Hematopoietic multipotent progenitor cell (in vitro differentiated cells): ENCODE measurements at regions not wholly inside any gene's neighbourhood (a gene's known extent, or its start where the extent isn't known, plus 50 kb on each side); places are given as distances from the start of the nearest gene placed in this dataset.

Experiments
- DNase-seq, 3 donors: peaks; one replicate each; pipeline ENCODE4 v3.0.0-alpha.2; 2011 to 2015; ENCODE audit warnings: low read depth in 2 of 3, low spot score in 2 of 3

GRCh38 chr14:100658181-100658886 lies 68.4 kb upstream of the DLK1 start:
- no peak for DNase-seq

- DNase-seq = no peak
These were observed 67.2 kb upstream of the DLK1 start for GRCh38 chr14:100659345-100660001.

- no peak for DNase-seq
These were observed 66.2 kb upstream of the DLK1 start for GRCh38 chr14:100660498-100660881.

GRCh38 chr14:100660882-100661635 lies 65.6 kb upstream of the DLK1 start:
- DNase-seq = no peak

GRCh38 chr14:100662879-100663760 lies 63.6 kb upstream of the DLK1 start:
- DNase-seq = peak in 2 of 3 donors; percentile 75 to 89

GRCh38 chr14:100663761-100664052 lies 63.0 kb upstream of the DLK1 start:
- DNase-seq = no peak

GRCh38 chr14:100664231-100664630 lies 62.5 kb upstream of the DLK1 start:
- no peak for DNase-seq

GRCh38 chr14:100664841-100665510 lies 61.7 kb upstream of the DLK1 start:
- no peak for DNase-seq

GRCh38 chr14:100665511-100666032 lies 61.1 kb upstream of the DLK1 start:
- DNase-seq = no peak

- DNase-seq = no peak
These were observed 60.3 kb upstream of the DLK1 start for GRCh38 chr14:100666403-100666802.

GRCh38 chr14:100666851-100667250 lies 59.8 kb upstream of the DLK1 start:
- DNase-seq = no peak

GRCh38 chr14:100667656-100668055 lies 59.0 kb upstream of the DLK1 start:
- DNase-seq = no peak

- DNase-seq = no peak
These were observed 58.3 kb upstream of the DLK1 start for GRCh38 chr14:100668352-100668751.

- peak in 1 of 3 donors; percentile 59 for DNase-seq
These were observed 57.7 kb upstream of the DLK1 start for GRCh38 chr14:100669011-100669412.

GRCh38 chr14:100669468-100669867 lies 57.2 kb upstream of the DLK1 start:
- DNase-seq = no peak

GRCh38 chr14:100670017-100670752 lies 56.5 kb upstream of the DLK1 start:
- no peak for DNase-seq

- no peak for DNase-seq
These were observed 56.0 kb upstream of the DLK1 start for GRCh38 chr14:100670753-100671049.

GRCh38 chr14:100671386-100671901 lies 55.2 kb upstream of the DLK1 start:
- no peak for DNase-seq

GRCh38 chr14:100671906-100672305 lies 54.8 kb upstream of the DLK1 start:
- DNase-seq = no peak
